Loucy (cell line): ENCODE measurements at regions not wholly inside any gene's neighbourhood (a gene's known extent, or its start where the extent isn't known, plus 50 kb on each side); places are given as distances from the start of the nearest gene placed in this dataset.

Source experiments
- H2AFZ ChIP-seq: fragments of 200-600 bp; sonication (generic); 2 replicates; pipeline ENCODE4 v1.6.0; 2016; ENCODE audit warnings: antibody characterized with exemption, mild to moderate bottlenecking, low read length, moderate library complexity
- H3F3A ChIP-seq: fragments of 200-600 bp; 2 replicates; pipeline ENCODE4 v1.6.0; 2016; ENCODE audit warnings: antibody characterized with exemption, low read depth, mild to moderate bottlenecking
- H3K27me3 ChIP-seq: fragments of 200-600 bp; sonication (generic); 2 replicates; pipeline ENCODE4 v1.6.1; 2014; ENCODE audit warnings: low read length, mild to moderate bottlenecking; ENCODE audit not compliant: insufficient read depth, poor library complexity, severe bottlenecking
- H3K36me3 ChIP-seq: fragments of 200-600 bp; sonication (generic); 2 replicates; pipeline ENCODE4 v1.6.1; 2016; ENCODE audit warnings: low read length; ENCODE audit not compliant: insufficient read depth
- H3K4me1 ChIP-seq: fragments of 200-600 bp; sonication (generic); 2 replicates; pipeline ENCODE4 v1.5.1; 2014; ENCODE audit warnings: low read length, mild to moderate bottlenecking; ENCODE audit not compliant: insufficient read depth, poor library complexity, severe bottlenecking
- H3K4me2 ChIP-seq: fragments of 200-600 bp; sonication (generic); 2 replicates; pipeline ENCODE4 v1.6.0; 2014; ENCODE audit warnings: antibody characterized with exemption, low read length, low read depth, mild to moderate bottlenecking; ENCODE audit not compliant: poor library complexity, severe bottlenecking
- H3K4me3 ChIP-seq: fragments of 200-600 bp; sonication (generic); 2 replicates; pipeline ENCODE4 v1.5.1; 2014; ENCODE audit warnings: low read length, mild to moderate bottlenecking, mixed read lengths; ENCODE audit not compliant: poor library complexity, severe bottlenecking
- H3K79me2 ChIP-seq: fragments of 200-600 bp; sonication (generic); 2 replicates; pipeline ENCODE4 v1.6.1; 2014; ENCODE audit warnings: low read length; ENCODE audit not compliant: insufficient read depth
- H3K9ac ChIP-seq: fragments of 200-600 bp; sonication (generic); 2 replicates; pipeline ENCODE4 v1.6.0; 2014; ENCODE audit warnings: mild to moderate bottlenecking, low read depth, low read length, moderate library complexity; ENCODE audit not compliant: poor library complexity, severe bottlenecking
- H3K9me2 ChIP-seq: fragments of 200-600 bp; sonication (generic); replicated peaks from 2 replicates; pipeline ENCODE4 v1.6.1; 2016; ENCODE audit warnings: low read depth, low read length, mixed read lengths
- H3K9me3 ChIP-seq: fragments of 200-600 bp; sonication (generic); 2 replicates; pipeline ENCODE4 v1.6.1; 2014; ENCODE audit warnings: mild to moderate bottlenecking, antibody characterized with exemption, low read length, low read depth; ENCODE audit not compliant: insufficient read depth
- H4K20me1 ChIP-seq: fragments of 200-600 bp; sonication (generic); 2 replicates; pipeline ENCODE4 v1.6.0; 2014; ENCODE audit warnings: antibody characterized with exemption, low read length, mild to moderate bottlenecking; ENCODE audit not compliant: insufficient read depth, poor library complexity, severe bottlenecking
- EZH2phosphoT487 ChIP-seq: fragments of 200-600 bp; IDR thresholded peaks from 2 replicates; pipeline ENCODE4 v1.6.1; 2018; ENCODE audit warnings: antibody characterized with exemption, mild to moderate bottlenecking, moderate library complexity, borderline replicate concordance
- TF ChIP-seq, protein P1 (sequence below): fragments of 200-600 bp; sonication (generic); conservative IDR thresholded peaks from 2 replicates; pipeline ENCODE4 v1.5.1; 2014; ENCODE audit warnings: mild to moderate bottlenecking, antibody characterized with exemption, low read length

DNA sequence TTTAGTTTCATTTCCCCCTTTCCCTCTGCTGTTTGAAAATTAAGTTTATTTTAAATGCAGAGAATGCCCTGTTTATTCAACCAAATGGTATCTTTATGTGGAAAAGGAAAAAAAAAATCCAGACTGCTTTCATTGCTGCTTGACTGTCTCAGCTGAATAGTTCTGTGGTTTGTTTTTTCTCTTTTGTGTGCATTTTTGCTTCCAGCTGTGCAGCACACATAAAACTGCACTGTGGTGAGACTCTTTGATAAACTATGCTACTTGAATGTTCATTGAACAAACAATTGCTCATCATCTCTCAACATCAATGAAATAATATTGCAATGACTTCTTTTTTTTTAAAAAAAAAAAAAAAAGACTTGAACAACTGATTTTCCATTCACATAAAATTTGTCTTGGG lies 78.6 kb upstream of the GLI3 start:
- H3K9me2 ChIP-seq, result no peaks in the 10 kb centered on the region
- no peak for TF ChIP-seq EZH2phosphoT487
- no peaks in the 10 kb centered on the region for H4K20me1 ChIP-seq
- H2AFZ ChIP-seq, result no peak overlapping the region
- H3K27me3 ChIP-seq, result no peaks in the 10 kb centered on the region
- no peaks in the 10 kb centered on the region for H3K4me1 ChIP-seq
- H3K36me3 ChIP-seq, result no peaks in the 10 kb centered on the region
- no peak overlapping the region for H3K4me2 ChIP-seq
- no peak overlapping the region for H3K9ac ChIP-seq
- no peaks in the 10 kb centered on the region for H3K9me3 ChIP-seq
- no peak overlapping the region for H3K4me3 ChIP-seq
- H3K79me2 ChIP-seq, result no peaks in the 10 kb centered on the region
- no peaks in the 10 kb centered on the region for H3F3A ChIP-seq

DNA sequence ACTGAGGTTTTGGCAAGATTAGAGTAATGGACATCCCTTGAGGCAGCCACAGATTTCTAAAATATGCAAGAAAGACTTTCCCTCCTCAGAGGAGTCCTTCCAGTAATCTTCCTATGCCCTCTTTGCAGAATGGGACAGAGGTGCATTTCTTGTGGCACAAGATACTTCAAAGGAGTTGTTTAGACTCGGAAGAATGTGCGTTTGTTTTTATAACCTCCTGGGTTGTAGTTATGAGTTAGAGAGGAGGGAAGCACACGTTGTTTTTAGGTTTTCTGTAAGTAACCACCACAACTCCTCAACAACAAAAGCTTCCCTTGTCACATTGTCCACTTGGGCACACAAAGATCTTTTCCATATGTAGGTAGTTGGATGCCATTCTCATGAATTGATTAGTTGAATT lies 78.1 kb upstream of the GLI3 start:
- no peaks in the 10 kb centered on the region for H3K9me2 ChIP-seq
- no peaks in the 10 kb centered on the region for H3K79me2 ChIP-seq
- H3K9ac ChIP-seq, result no peak overlapping the region
- no peaks in the 10 kb centered on the region for H3K4me1 ChIP-seq
- H3F3A ChIP-seq, result no peaks in the 10 kb centered on the region
- no peaks in the 10 kb centered on the region for H3K27me3 ChIP-seq
- H2AFZ ChIP-seq, result no peak overlapping the region
- TF ChIP-seq, protein P1, sequence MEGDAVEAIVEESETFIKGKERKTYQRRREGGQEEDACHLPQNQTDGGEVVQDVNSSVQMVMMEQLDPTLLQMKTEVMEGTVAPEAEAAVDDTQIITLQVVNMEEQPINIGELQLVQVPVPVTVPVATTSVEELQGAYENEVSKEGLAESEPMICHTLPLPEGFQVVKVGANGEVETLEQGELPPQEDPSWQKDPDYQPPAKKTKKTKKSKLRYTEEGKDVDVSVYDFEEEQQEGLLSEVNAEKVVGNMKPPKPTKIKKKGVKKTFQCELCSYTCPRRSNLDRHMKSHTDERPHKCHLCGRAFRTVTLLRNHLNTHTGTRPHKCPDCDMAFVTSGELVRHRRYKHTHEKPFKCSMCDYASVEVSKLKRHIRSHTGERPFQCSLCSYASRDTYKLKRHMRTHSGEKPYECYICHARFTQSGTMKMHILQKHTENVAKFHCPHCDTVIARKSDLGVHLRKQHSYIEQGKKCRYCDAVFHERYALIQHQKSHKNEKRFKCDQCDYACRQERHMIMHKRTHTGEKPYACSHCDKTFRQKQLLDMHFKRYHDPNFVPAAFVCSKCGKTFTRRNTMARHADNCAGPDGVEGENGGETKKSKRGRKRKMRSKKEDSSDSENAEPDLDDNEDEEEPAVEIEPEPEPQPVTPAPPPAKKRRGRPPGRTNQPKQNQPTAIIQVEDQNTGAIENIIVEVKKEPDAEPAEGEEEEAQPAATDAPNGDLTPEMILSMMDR, result no peak
- TF ChIP-seq EZH2phosphoT487, result no peak
- no peaks in the 10 kb centered on the region for H3K36me3 ChIP-seq
- H3K9me3 ChIP-seq, result no peaks in the 10 kb centered on the region
- no peak overlapping the region for H3K4me2 ChIP-seq
- H4K20me1 ChIP-seq, result no peaks in the 10 kb centered on the region
- H3K4me3 ChIP-seq, result no peak overlapping the region

DNA sequence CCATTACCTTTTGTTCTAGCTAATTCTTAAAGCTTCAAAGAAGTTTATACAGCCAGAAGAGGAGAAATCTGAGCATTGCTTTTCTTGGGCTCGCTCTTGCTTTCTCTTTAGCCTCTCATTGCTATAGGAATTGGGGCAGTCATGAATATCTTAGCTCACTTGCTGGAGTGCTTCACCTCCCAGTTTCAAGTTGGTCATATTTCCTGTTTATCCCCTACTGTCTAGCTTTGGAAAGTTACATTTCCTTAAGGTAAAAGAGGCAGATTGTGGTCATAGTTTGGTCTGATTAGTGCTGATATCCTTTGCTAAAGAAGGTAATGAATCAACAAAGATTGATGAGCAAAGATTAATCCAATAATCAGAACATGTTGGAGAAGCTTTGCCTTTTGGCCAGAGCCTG lies 77.7 kb upstream of the GLI3 start:
- no peaks in the 10 kb centered on the region for H3K27me3 ChIP-seq
- no peaks in the 10 kb centered on the region for H3K36me3 ChIP-seq
- TF ChIP-seq EZH2phosphoT487, result no peak
- H3K79me2 ChIP-seq, result no peaks in the 10 kb centered on the region
- H3K9ac ChIP-seq, result no peak overlapping the region
- no peak overlapping the region for H2AFZ ChIP-seq
- H4K20me1 ChIP-seq, result no peaks in the 10 kb centered on the region
- no peaks in the 10 kb centered on the region for H3F3A ChIP-seq
- H3K9me2 ChIP-seq, result no peaks in the 10 kb centered on the region
- H3K4me1 ChIP-seq, result no peaks in the 10 kb centered on the region
- H3K4me2 ChIP-seq, result no peak overlapping the region
- no peaks in the 10 kb centered on the region for H3K9me3 ChIP-seq
- H3K4me3 ChIP-seq, result no peak overlapping the region

DNA sequence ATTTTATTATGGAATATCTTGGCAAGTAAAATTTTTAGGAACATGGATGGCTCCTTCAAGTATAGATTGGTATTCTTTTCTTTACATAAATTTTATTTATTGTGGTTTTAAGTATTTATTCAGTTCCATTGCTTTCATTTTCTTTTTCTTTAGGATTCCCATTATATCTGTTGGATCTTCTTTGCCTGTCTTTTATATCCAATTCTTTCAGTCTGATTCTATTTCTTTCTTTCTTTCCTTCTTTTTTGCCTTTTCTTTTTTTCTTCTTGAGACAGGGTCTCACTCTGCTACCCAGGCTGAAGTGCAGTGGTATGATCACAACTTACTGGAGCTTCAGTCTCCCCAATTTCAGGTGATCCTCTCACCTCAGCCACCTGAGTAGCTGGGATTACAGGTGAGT lies 74.2 kb upstream of the GLI3 start:
- Histone ChIP-seq H3K4me1 (no peaks in the 10 kb centered on the region), H3K36me3 (no peaks in the 10 kb centered on the region), H3K4me2 (no peak overlapping the region), H3K9me2 (no peaks in the 10 kb centered on the region), H3K27me3 (no peaks in the 10 kb centered on the region), H3K9me3 (no peaks in the 10 kb centered on the region), H3F3A (no peaks in the 10 kb centered on the region), H3K79me2 (no peaks in the 10 kb centered on the region), H3K4me3 (no peak overlapping the region), H4K20me1 (no peaks in the 10 kb centered on the region), H3K9ac (no peak overlapping the region), H2AFZ (no peak overlapping the region)
- TF ChIP-seq, protein P1, result no peak
- TF ChIP-seq EZH2phosphoT487, result no peak
